ENCODE measurements at regions not wholly inside any gene's neighbourhood (a gene's known extent, or its start where the extent isn't known, plus 50 kb on each side); places are given as distances from the start of the nearest gene placed in this dataset.

GRCh38 chr14:104348741-104349140 is 210.4 kb downstream of the KIF26A start:
- Histone ChIP-seq H3K36me3 (ENCODE audit: control insufficient read depth, insufficient read depth, low read length) (no peaks in the 10 kb centered on the region), H3K9me3 (no peaks in the 10 kb centered on the region), H3K4me3 (ENCODE audit: low read depth, low read length) (no peak overlapping the region), H3K27me3 (replicated peaks; ENCODE audit: control insufficient read depth, insufficient read depth, low read length) (no peaks in the 10 kb centered on the region), H3K4me1 (no peaks in the 10 kb centered on the region)
- intact Hi-C loops (cut with micrococcal nuclease; ENCODE audit: unreplicated experiment): no loop called here
- Mint-ChIP-seq H3K9me3 (ENCODE audit: unreplicated experiment) (no peaks in the 10 kb centered on the region), H3K36me3 (ENCODE audit: insufficient read depth, unreplicated experiment) (no peaks in the 10 kb centered on the region), H3K27me3 (ENCODE audit: insufficient read depth, unreplicated experiment) (peaks cover 16% of the 10 kb centered on the region), H3K4me1 (ENCODE audit: low read depth, unreplicated experiment) (peaks cover 11% of the 10 kb centered on the region), H3K27ac (ENCODE audit: unreplicated experiment) (no peak overlapping the region), H3K4me3 (ENCODE audit: unreplicated experiment) (no peak overlapping the region)
- BruUV-seq (replicated peaks): no TSS peak
- POLR2A ChIA-PET: no interaction called here
- TF ChIP-seq, protein P1, sequence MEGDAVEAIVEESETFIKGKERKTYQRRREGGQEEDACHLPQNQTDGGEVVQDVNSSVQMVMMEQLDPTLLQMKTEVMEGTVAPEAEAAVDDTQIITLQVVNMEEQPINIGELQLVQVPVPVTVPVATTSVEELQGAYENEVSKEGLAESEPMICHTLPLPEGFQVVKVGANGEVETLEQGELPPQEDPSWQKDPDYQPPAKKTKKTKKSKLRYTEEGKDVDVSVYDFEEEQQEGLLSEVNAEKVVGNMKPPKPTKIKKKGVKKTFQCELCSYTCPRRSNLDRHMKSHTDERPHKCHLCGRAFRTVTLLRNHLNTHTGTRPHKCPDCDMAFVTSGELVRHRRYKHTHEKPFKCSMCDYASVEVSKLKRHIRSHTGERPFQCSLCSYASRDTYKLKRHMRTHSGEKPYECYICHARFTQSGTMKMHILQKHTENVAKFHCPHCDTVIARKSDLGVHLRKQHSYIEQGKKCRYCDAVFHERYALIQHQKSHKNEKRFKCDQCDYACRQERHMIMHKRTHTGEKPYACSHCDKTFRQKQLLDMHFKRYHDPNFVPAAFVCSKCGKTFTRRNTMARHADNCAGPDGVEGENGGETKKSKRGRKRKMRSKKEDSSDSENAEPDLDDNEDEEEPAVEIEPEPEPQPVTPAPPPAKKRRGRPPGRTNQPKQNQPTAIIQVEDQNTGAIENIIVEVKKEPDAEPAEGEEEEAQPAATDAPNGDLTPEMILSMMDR (IDR thresholded peaks at IDR 0.05; ENCODE audit: insufficient read depth in 1 of 2, low read depth in 1 of 2, low read length in 1 of 2, severe bottlenecking in 1 of 2, unreplicated experiment in 1 of 2): no peak
- DNase-seq: no peak
- CTCF ChIA-PET: no interaction called here

DNA sequence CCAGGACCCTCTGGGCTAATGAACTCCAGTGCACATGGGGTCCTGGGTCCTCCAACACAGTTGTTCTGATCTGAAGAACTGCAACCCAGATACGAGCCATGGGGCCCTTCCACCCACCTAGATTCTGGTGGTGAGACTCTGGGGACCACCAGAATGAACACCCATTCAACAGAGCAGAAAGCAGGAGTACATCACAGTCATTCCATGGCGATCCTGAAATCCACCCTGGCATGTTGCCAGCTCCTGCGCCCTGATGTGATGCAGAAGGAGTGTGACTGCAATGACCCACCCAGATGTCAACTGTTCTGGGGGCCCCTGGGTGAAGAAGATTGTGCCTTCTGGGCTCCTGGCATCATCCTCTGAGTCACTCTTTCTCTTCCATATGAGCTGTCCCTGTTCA is 211.6 kb downstream of the KIF26A start:
- Mint-ChIP-seq H3K4me1 (ENCODE audit: low read depth, unreplicated experiment) (peaks cover under 1% of the 10 kb centered on the region), H3K9me3 (ENCODE audit: unreplicated experiment) (no peaks in the 10 kb centered on the region), H3K27ac (ENCODE audit: unreplicated experiment) (no peak overlapping the region), H3K27me3 (ENCODE audit: insufficient read depth, unreplicated experiment) (peaks cover 14% of the 10 kb centered on the region), H3K4me3 (ENCODE audit: unreplicated experiment) (no peak overlapping the region), H3K36me3 (ENCODE audit: insufficient read depth, unreplicated experiment) (no peaks in the 10 kb centered on the region)
- TF ChIP-seq, protein P1 (IDR thresholded peaks at IDR 0.05; ENCODE audit: insufficient read depth in 1 of 2, low read depth in 1 of 2, low read length in 1 of 2, severe bottlenecking in 1 of 2, unreplicated experiment in 1 of 2): no peak
- no peaks in the 10 kb centered on the region for H3K36me3 ChIP-seq (ENCODE audit: control insufficient read depth, insufficient read depth, low read length)
- no TSS peak for BruUV-seq (replicated peaks)
- POLR2A ChIA-PET: no interaction called here
- no peaks in the 10 kb centered on the region for H3K4me1 ChIP-seq
- intact Hi-C loops (cut with micrococcal nuclease; ENCODE audit: unreplicated experiment): no loop called here
- no peaks in the 10 kb centered on the region for H3K27me3 ChIP-seq (replicated peaks; ENCODE audit: control insufficient read depth, insufficient read depth, low read length)
- no peaks in the 10 kb centered on the region for H3K9me3 ChIP-seq
- CTCF ChIA-PET: no interaction called here
- no peak overlapping the region for H3K4me3 ChIP-seq (ENCODE audit: low read depth, low read length)
- DNase-seq: no peak

GRCh38 chr14:104350463-104351185 is 212.2 kb downstream of the KIF26A start:
- TF ChIP-seq, protein P1 (IDR thresholded peaks at IDR 0.05; ENCODE audit: insufficient read depth in 1 of 2, low read depth in 1 of 2, low read length in 1 of 2, severe bottlenecking in 1 of 2, unreplicated experiment in 1 of 2): no peak
- DNase-seq: no peak
- intact Hi-C loops (cut with micrococcal nuclease; ENCODE audit: unreplicated experiment): no loop called here
- no peak overlapping the region for H3K27ac Mint-ChIP-seq (ENCODE audit: unreplicated experiment)
- Histone ChIP-seq H3K4me1 (no peaks in the 10 kb centered on the region), H3K4me3 (ENCODE audit: low read depth, low read length) (no peak overlapping the region), H3K27me3 (replicated peaks; ENCODE audit: control insufficient read depth, insufficient read depth, low read length) (no peaks in the 10 kb centered on the region), H3K9me3 (no peaks in the 10 kb centered on the region), H3K36me3 (ENCODE audit: control insufficient read depth, insufficient read depth, low read length) (no peaks in the 10 kb centered on the region)
- H3K27me3 Mint-ChIP-seq (ENCODE audit: insufficient read depth, unreplicated experiment): peaks cover 10% of the 10 kb centered on the region
- BruUV-seq (replicated peaks): no TSS peak
- POLR2A ChIA-PET: interaction anchor here (0.6 kb wide), 1 partner anchor 214 kb away, joined by 4 read pairs; no protein-coding TSS in a partner anchor
- no peak overlapping the region for H3K4me3 Mint-ChIP-seq (ENCODE audit: unreplicated experiment)
- no peaks in the 10 kb centered on the region for H3K4me1 Mint-ChIP-seq (ENCODE audit: low read depth, unreplicated experiment)
- no peaks in the 10 kb centered on the region for H3K36me3 Mint-ChIP-seq (ENCODE audit: insufficient read depth, unreplicated experiment)
- CTCF ChIA-PET: no interaction called here
- no peaks in the 10 kb centered on the region for H3K9me3 Mint-ChIP-seq (ENCODE audit: unreplicated experiment)
